AG10803 (cell line): ENCODE measurements at regions not wholly inside any gene's neighbourhood (a gene's known extent, or its start where the extent isn't known, plus 50 kb on each side); places are given as distances from the start of the nearest gene placed in this dataset.

Experiments used
- DNase-seq: peaks from one replicate; pipeline ENCODE4 v3.0.0; 2010; ENCODE audit warnings: low read depth
- H3K4me3 ChIP-seq: 2 replicates; pipeline ENCODE4 v1.5.1; 2011; ENCODE audit warnings: mild to moderate bottlenecking, low read length, control low read depth
- TF ChIP-seq, protein P1 (sequence below): conservative IDR thresholded peaks from 2 replicates; pipeline ENCODE4 v1.5.1; 2011; ENCODE audit warnings: mild to moderate bottlenecking, low read length, control low read depth, inconsistent platforms

DNA sequence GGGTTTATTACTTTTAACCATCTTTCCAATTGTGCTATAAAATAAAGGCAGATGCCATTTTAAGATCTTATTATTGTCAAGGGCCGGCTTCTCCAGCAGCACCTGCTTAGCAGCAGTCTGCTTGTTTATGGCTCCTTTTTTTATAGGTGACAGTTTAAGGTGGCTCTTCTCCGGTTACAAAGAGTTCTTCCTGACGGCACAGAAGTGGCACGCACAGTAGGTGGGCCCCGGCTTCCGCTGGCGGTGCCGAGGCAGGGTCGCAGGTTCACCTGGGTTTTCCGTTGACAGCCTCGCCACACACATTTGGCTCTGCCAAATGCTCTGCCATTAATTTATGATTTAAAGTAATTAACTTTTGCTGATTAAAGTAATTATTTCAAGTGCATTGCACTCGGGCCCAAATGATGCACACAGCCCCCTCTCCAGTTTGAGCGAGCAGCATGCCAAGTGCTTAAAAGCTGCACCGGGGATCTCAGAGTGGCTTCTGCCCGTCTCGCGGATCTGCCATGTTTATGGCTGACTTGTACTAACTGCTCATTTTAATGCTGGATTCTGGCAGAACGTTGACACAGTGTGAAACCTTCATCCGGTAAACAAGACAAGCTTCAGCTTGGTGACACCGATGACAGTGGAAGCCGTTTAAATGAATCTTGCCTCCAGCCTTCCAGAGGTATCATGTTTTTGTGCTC lies 355.1 kb upstream of the MKI67 start:
- TF ChIP-seq, protein P1, sequence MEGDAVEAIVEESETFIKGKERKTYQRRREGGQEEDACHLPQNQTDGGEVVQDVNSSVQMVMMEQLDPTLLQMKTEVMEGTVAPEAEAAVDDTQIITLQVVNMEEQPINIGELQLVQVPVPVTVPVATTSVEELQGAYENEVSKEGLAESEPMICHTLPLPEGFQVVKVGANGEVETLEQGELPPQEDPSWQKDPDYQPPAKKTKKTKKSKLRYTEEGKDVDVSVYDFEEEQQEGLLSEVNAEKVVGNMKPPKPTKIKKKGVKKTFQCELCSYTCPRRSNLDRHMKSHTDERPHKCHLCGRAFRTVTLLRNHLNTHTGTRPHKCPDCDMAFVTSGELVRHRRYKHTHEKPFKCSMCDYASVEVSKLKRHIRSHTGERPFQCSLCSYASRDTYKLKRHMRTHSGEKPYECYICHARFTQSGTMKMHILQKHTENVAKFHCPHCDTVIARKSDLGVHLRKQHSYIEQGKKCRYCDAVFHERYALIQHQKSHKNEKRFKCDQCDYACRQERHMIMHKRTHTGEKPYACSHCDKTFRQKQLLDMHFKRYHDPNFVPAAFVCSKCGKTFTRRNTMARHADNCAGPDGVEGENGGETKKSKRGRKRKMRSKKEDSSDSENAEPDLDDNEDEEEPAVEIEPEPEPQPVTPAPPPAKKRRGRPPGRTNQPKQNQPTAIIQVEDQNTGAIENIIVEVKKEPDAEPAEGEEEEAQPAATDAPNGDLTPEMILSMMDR, result no peak
- H3K4me3 ChIP-seq, result no peak overlapping the region
- DNase-seq, result no peak

DNA sequence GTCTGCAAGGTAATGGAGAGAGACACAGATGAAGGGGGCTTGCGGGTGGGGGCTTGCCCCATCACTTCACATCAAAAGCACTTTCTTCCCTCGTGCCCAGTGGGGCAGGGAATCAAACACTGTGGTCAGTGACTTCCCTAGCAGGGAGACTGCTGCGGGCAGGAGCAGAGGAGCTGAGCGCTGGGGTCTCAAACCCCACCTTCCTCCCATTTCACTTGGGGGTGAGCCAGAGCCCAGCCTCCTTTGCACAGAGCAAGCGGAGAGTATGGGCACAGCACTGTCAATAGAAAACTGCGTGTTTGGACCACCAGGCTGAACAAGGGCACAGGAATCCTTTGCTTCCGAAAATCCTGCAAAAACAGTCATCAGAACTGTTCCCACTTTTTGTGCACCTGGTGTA lies 355.8 kb upstream of the MKI67 start:
- DNase-seq, result no peak
- H3K4me3 ChIP-seq, result no peak overlapping the region
- TF ChIP-seq, protein P1, result no peak

DNA sequence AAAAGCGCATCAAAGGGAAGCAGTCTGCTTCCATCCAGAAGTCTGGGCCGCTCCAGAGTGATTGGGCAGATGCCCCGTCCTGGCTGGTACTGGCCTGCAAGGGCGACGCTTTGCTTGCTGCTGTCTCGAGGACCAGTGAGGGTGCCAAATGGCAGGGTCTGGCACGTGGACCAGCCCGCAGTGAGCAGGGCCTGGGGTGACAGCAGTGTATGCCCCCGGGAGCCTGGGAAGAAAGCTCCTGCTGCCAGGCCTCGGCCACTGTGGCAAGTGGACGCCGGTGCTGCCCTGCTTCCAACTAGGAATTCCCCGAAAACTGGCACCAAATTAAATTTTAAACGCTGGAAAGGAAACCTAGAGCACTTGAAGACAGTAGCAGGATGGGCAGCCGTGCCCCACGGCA lies 357.0 kb upstream of the MKI67 start:
- no peak for DNase-seq
- no peak overlapping the region for H3K4me3 ChIP-seq
- TF ChIP-seq, protein P1, result no peak

DNA sequence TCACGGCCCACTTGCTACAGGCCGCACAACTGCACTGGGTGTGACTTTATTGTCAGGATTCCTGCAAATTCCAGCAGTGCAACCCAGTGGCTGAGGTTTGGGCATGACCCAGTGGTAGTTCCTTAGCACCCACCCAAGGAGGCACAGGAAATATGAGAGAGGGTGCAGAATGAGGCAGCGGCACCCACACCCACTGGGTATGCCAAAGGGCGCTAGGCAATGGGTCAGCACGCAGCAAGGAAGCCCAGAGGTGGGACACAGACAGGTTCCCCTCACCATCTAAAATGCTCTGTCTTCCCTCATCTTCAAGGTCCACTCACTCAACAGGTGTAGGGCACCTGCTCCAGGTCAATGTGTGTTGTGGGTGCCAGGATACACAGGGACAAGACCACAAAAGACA lies 357.8 kb upstream of the MKI67 start:
- TF ChIP-seq, protein P1, result no peak
- H3K4me3 ChIP-seq, result no peak overlapping the region
- no peak for DNase-seq

DNA sequence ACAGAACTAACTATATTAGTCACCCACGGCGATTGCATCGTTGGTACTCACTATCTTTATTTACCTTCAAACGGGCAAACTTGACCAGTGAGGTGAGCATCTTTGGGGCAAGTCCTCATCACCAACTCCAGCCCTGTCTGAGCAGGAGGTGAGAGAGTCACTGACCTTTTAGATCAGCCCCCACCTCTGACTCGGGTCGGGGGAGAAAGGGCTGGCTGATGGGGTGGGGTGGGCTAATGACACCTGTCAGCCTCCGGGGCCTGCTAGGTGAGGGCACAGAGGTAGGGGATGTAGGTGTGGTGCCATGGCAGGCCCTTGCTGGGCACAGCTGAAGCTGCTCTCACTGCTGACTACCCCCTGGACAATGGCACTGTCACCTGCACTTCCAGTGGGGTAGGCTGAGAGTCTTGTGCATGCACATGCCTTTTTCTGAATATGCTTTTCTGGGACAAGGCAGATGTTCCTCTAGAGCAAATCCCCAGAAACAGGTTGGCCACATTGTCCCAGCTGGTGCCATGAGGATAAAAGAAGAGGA lies 359.5 kb upstream of the MKI67 start:
- no peak overlapping the region for H3K4me3 ChIP-seq
- TF ChIP-seq, protein P1, result no peak
- no peak for DNase-seq

DNA sequence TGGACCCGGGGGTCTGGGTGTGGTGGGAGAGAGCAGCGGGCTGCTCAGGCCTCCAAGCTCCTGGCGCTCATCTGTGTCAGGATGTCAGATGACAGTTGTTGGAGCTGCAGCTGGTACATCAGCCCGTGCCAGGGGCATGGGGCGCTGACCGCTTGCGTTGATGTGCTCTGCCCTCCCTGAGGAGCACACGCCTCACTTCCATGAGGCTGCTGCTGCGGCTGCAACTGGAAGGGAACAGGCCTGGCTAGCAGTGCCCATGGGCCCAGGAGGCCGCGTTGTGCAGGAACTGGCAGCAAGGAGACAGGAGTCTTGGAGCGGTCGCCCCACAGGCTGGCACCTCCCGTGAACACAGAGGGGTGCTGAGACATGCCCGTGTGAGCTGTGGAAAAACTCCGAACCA lies 361.3 kb upstream of the MKI67 start:
- no peak overlapping the region for H3K4me3 ChIP-seq
- DNase-seq, result no peak
- TF ChIP-seq, protein P1, result no peak

DNA sequence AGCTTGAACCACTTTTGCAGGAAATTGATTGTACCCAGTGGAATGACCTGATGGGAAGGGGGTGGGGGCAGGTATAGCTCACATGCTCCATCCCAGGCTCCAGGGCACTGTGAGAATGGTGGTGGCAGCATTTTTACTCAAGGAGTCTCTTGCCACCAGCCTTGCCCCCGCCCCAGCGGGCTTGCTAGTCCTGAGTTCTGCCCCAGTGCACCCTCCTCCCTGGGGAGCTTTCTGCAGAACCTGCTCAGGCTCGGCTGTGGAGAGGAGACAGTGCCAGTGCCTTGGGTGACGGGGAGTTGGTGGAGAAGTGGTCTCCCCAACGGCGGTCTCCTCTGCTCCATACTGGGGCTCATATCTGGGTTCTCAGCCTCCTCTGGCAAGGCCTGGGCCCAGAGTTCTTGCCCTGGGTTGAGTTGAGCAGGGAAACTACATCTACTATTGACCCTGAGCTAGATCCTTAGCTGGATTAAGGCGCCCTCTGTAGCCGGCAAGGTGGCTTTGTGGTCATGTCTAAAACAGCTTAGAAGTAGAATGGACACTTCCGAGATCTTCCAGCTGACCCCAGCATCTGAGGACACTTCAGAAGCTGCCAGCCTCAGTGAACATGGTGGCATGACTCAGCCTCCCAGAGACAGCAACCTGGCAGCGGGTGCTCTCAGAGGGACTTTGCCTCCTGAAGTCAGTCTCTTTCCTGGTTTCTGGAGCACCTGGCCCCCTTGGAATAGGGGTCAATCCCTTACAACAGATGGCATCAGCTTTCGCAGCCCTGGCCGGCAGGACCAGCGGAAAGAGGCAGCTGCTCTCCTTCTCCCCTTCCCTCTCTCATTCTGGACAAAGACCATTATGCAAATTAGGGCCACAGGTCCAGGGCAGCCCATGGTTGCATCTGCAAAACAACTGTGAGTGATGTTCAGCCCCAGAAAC lies 363.4 kb upstream of the MKI67 start:
- no peak for DNase-seq
- no peak overlapping the region for H3K4me3 ChIP-seq
- TF ChIP-seq, protein P1, result no peak
